Peyer's patch (tissue), 4 donors: ENCODE measurements at regions not wholly inside any gene's neighbourhood (a gene's known extent, or its start where the extent isn't known, plus 50 kb on each side); places are given as distances from the start of the nearest gene placed in this dataset.

ENCODE experiments used
- DNase-seq, 3 donors: peaks; one replicate each; pipeline ENCODE4 v3.0.0-alpha.2; 2017 to 2019
- H3K27ac ChIP-seq, 4 donors: fragments of 200-600 bp; sonication (generic); one replicate each; pipeline ENCODE4 v1.5.1; 2016 to 2019
- H3K27me3 ChIP-seq, 2 donors: fragments of 200-600 bp; sonication (generic); one replicate each; pipeline ENCODE4 v1.5.1; 2019
- H3K36me3 ChIP-seq, 3 donors: fragments of 200-600 bp; sonication (generic); one replicate each; pipeline ENCODE4 v1.5.1; 2016 to 2019
- H3K4me1 ChIP-seq, 4 donors: fragments of 200-600 bp; sonication (generic); one replicate each; pipeline ENCODE4 v1.5.1; 2016 to 2019
- H3K4me3 ChIP-seq, 4 donors: fragments of 200-600 bp; sonication (generic); 1 replicate in 3 of 4; 2 replicates in 1 of 4; pipeline ENCODE4 v1.5.1; 2016 to 2019; ENCODE audit warnings: mild to moderate bottlenecking in 1 of 4
- H3K9me3 ChIP-seq, 4 donors: fragments of 200-600 bp; sonication (generic); one replicate each; pipeline ENCODE4 v1.5.1; 2016 to 2019; ENCODE audit warnings: mild to moderate bottlenecking in 1 of 4
- CTCF ChIP-seq, 6 experiments: fragments of 450-650 bp in 4 of 6; fragments of 200-600 bp in 2 of 6; sonication (generic) in 1 of 6; IDR thresholded peaks; one replicate each; pipeline ENCODE4 v1.5.1; 2017 to 2019; ENCODE audit warnings: antibody characterized with exemption in 6 of 6, mild to moderate bottlenecking in 3 of 6, moderate library complexity in 1 of 6
- POLR2A ChIP-seq, 2 donors: fragments of 450-650 bp; IDR thresholded peaks; one replicate each; pipeline ENCODE4 v1.5.1; 2017; ENCODE audit warnings: antibody characterized with exemption in 2 of 2, mild to moderate bottlenecking in 2 of 2, moderate library complexity in 2 of 2
- small RNA-seq, 2 donors: library from RNA; depleted of rRNA; stranded (forward); fragments of <200 nt; gene quantifications; one replicate each; pipeline ENCODE3, GENCODE V24; 2016

DNA sequence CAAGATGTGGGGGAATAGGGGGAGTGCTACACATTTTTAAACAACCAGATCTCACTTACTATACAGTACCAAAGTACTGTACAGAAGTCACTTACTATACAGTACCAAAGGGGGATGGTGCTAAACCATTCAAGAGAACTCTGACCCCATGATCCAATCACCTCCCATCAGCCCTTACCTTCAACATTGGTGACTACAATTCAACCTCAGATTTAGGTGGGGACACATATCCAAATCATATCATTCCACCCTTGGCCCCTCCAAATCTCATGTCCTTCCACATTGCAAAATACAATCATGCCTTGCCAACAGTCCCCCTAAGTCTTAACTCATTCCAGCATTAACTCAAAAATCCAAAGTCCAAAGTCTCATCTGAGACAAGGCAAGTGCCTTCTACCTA lies 49.9 kb upstream of the CD2AP start:
- no peak overlapping the region for H3K27ac ChIP-seq
- no peaks in the 10 kb centered on the region for H3K36me3 ChIP-seq
- H3K4me1 ChIP-seq = no peaks in the 10 kb centered on the region
- DNase-seq = no peak
- no peaks in the 10 kb centered on the region for H3K27me3 ChIP-seq
- TF ChIP-seq POLR2A (IDR thresholded peaks at IDR 0.05) (no peak), CTCF (IDR thresholded peaks at IDR 0.05) (no peak)
- peaks cover 0 to 15% (median 5%) of the 10 kb centered on the region in 4 donors for H3K9me3 ChIP-seq
- H3K4me3 ChIP-seq = no peak overlapping the region

Small RNA genes in the stretch of these regions (small RNA-seq; reads per million reads assigned to genes)
- gene B3GNTL1P2 = 0 reads per million in 2 donors
